ENCODE measurements at regions not wholly inside any gene's neighbourhood (a gene's known extent, or its start where the extent isn't known, plus 50 kb on each side); places are given as distances from the start of the nearest gene placed in this dataset.

DNA sequence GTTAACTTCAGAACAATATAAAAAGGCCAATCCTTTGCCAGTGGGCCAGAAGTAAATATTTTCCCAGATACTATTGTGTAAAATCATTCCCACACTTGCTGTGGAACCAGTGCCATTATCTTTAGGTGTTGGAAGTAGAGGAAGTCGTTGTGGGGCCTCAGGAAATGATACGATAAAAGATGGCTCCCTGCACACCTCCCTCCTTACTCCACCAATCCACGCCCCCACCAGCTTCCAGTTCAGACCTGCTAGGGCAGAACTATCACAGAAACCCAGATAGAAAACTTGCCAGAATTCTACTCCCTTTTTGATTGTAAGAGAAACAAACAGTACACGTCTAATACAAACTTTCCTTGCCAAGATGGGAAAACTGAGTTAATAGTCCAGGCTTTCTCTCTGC is 173.0 kb upstream of the FMN2 start:
- Histone ChIP-seq H3K27me3 (ENCODE audit: insufficient read depth, low read length) (no peaks in the 10 kb centered on the region), H3K9me3 (ENCODE audit: low read length) (no peaks in the 10 kb centered on the region), H3K4me1 (ENCODE audit: insufficient read depth, low read length) (no peaks in the 10 kb centered on the region)

DNA sequence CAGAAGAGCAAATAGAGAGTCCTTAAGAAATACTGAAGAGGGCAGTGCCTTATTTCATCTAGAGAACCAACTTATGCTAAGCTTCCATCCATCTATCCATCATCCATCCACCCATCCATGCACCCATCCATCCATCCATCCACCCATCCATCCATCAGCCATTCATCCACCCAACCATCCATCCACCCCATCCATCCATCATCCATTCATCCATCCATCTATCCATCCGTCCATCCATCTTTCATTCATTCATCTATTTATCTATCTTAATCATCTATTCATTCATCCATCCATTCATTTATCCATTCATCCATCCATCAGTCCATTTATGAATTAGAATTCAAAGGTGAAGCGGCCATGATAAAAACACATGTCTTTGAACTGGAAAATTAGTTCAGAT is 171.5 kb upstream of the FMN2 start:
- H3K4me3 ChIP-seq (ENCODE audit: low read length) = no peak overlapping the region
- no peaks in the 10 kb centered on the region for H3K9me3 ChIP-seq (ENCODE audit: low read length)
- H3K27me3 ChIP-seq (ENCODE audit: insufficient read depth, low read length) = no peaks in the 10 kb centered on the region
- no peaks in the 10 kb centered on the region for H3K4me1 ChIP-seq (ENCODE audit: insufficient read depth, low read length)
- no peaks in the 10 kb centered on the region for H3K36me3 ChIP-seq (ENCODE audit: insufficient read depth, low read length)
- H2AFZ ChIP-seq (ENCODE audit: low read depth, low read length) = no peak overlapping the region

More for the DNA sequence above, 173.0 kb upstream of the FMN2 start:
- Histone ChIP-seq H3K36me3 (ENCODE audit: insufficient read depth, low read length) (no peaks in the 10 kb centered on the region), H3K4me3 (ENCODE audit: low read length) (no peak overlapping the region), H2AFZ (ENCODE audit: low read depth, low read length) (no peak overlapping the region)

DNA sequence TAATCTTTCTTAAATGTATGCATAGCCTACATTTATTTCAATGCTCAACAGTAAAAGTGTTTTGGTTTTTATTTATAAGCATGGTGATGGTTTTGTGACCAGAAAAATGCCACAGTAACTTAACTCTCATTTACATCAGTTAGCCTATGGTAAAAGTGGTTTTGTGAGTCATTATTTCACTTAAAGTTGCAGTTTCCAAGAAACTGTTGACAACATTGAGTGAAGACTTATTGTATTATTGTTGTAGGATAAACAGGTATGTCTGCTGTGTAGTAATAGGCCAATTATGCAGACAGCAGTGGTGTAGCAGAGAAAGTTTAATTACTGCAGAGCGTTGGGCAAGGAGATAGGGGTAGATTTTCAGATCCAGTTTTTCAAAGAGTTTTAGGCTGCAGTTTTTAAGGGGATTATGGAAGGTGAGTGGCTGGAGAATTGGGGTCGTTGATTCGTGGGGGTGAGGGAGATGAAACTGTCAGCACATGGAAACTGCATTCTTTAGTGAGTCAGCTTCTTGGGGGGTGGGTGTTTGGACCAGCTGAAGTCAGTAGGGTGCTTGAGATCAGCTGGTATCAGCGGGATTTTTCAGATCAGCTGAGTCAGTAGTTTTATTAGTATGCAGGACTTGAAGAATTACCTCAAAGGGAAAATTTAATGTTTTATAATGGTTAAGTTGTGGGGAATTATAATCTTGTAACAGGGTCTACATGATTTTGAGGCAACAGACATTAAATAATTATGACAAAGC is 168.7 kb upstream of the FMN2 start:
- no peaks in the 10 kb centered on the region for H3K27me3 ChIP-seq (ENCODE audit: insufficient read depth, low read length)
- no peak overlapping the region for H3K4me3 ChIP-seq (ENCODE audit: low read length)
- H3K9me3 ChIP-seq (ENCODE audit: low read length) = no peaks in the 10 kb centered on the region
- H3K36me3 ChIP-seq (ENCODE audit: insufficient read depth, low read length) = no peaks in the 10 kb centered on the region
- H2AFZ ChIP-seq (ENCODE audit: low read depth, low read length) = no peak overlapping the region
- no peaks in the 10 kb centered on the region for H3K4me1 ChIP-seq (ENCODE audit: insufficient read depth, low read length)

DNA sequence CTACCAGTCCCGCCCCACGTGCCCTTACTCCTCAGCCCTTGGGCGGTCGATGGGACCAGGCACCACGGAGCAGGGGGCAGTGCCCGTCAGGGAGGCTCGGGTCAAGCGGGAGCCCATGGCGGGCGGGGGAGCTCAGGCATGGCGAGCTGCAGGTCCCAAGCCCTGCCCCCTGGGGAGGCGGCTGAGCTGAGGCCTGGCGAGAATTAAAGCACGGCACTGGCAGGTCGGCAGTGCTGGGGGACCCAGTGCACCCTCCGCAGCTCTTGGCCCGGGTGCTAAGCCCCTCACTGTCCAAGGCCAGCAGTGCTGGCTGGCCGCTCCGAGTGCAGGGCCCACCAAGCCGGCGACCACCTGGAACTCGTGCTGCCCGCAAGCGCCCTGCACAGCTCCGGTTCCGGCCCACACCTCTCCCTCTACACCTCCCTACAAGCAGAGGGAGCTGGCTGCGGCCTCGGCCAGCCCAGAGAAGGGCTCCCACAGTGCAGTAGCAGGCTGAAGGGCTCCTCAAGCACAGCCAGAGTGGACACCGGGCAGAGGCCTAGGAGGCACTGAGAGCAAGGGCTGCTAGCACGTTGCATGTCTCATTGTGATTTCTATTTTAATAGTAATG is 166.8 kb upstream of the FMN2 start:
- Histone ChIP-seq H3K9me3 (ENCODE audit: low read length) (no peaks in the 10 kb centered on the region), H3K4me3 (ENCODE audit: low read length) (no peak overlapping the region), H3K4me1 (ENCODE audit: insufficient read depth, low read length) (peaks cover 3% of the 10 kb centered on the region), H3K36me3 (ENCODE audit: insufficient read depth, low read length) (no peaks in the 10 kb centered on the region), H2AFZ (ENCODE audit: low read depth, low read length) (no peak overlapping the region), H3K27me3 (ENCODE audit: insufficient read depth, low read length) (no peaks in the 10 kb centered on the region)

DNA sequence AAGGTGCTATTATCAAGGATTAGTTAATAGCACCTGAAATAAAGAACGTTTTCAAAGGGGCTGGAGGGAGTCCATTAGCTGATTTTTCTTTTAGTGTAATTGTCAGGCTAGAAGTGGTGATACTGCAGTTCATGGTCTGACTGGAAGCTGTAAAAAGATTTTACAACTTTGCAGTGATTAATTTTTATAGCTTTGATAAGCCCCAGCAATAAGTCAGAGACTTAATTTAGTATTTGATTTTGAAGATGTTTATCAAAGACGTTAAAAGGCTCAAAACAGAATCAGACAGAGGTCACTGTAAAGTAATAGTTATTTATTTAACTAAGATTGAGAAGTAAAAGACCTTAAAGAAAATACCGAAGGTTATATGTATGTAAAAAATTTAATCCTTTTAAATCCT is 165.5 kb upstream of the FMN2 start:
- Histone ChIP-seq H3K4me1 (ENCODE audit: insufficient read depth, low read length) (peaks cover 3% of the 10 kb centered on the region), H3K36me3 (ENCODE audit: insufficient read depth, low read length) (no peaks in the 10 kb centered on the region), H2AFZ (ENCODE audit: low read depth, low read length) (no peak overlapping the region), H3K27me3 (ENCODE audit: insufficient read depth, low read length) (no peaks in the 10 kb centered on the region), H3K9me3 (ENCODE audit: low read length) (no peaks in the 10 kb centered on the region), H3K4me3 (ENCODE audit: low read length) (no peak overlapping the region)

DNA sequence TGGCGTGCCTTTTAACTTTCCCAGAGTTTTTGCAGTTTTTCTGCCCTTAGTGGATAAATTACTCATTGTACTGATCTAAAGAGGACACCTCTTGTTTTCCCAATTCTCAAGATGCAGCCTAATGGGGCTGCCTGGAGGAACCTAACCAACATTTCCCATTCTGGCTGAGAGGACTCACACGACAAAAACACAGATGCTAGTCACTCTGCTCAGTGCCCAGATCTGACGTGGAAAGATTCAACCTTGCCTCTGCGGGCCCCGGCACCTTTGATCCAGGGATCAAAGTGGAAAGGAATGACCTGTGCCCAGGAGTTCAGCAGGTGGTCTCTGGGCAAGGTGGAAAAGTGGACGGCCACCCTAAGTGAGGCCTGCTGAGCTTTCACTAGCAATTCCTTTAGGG is 162.4 kb upstream of the FMN2 start:
- H3K4me3 ChIP-seq (ENCODE audit: low read length) = no peak overlapping the region

DNA sequence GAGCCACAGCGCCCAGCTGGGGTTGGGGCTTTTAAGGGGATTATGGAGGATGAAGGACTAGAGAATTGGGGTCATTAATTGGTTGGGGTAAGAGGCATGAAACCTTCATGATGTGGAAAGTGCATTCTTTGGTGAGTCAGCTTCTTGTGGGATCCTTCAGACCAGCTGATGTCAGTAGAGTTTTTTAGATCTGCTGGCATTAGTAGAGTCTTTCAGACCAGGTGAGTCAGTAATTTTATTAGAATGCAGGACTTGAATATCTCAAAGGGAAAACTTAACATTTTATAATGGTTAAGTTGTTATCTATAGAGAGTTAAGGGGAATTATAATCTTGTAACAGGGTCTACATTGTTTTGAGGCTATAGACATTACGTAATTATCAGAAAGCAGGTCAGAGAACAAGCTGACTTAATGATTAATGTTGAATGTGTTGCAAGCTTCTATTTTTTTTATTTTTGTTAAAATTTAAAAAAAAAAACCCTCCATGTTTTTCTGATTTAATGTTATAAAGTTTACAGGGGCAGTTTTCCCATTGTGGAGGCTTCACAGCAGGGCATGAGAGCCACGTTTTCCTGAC is 160.9 kb upstream of the FMN2 start:
- Histone ChIP-seq H3K27me3 (ENCODE audit: insufficient read depth, low read length) (no peaks in the 10 kb centered on the region), H2AFZ (ENCODE audit: low read depth, low read length) (no peak overlapping the region), H3K4me3 (ENCODE audit: low read length) (no peak overlapping the region), H3K9me3 (ENCODE audit: low read length) (no peaks in the 10 kb centered on the region), H3K4me1 (ENCODE audit: insufficient read depth, low read length) (peaks cover 3% of the 10 kb centered on the region), H3K36me3 (ENCODE audit: insufficient read depth, low read length) (no peaks in the 10 kb centered on the region)

More for the DNA sequence above, 162.4 kb upstream of the FMN2 start:
- no peaks in the 10 kb centered on the region for H3K27me3 ChIP-seq (ENCODE audit: insufficient read depth, low read length)
- H2AFZ ChIP-seq (ENCODE audit: low read depth, low read length) = no peak overlapping the region
- H3K36me3 ChIP-seq (ENCODE audit: insufficient read depth, low read length) = no peaks in the 10 kb centered on the region
- no peaks in the 10 kb centered on the region for H3K9me3 ChIP-seq (ENCODE audit: low read length)
- H3K4me1 ChIP-seq (ENCODE audit: insufficient read depth, low read length) = peaks cover 3% of the 10 kb centered on the region

DNA sequence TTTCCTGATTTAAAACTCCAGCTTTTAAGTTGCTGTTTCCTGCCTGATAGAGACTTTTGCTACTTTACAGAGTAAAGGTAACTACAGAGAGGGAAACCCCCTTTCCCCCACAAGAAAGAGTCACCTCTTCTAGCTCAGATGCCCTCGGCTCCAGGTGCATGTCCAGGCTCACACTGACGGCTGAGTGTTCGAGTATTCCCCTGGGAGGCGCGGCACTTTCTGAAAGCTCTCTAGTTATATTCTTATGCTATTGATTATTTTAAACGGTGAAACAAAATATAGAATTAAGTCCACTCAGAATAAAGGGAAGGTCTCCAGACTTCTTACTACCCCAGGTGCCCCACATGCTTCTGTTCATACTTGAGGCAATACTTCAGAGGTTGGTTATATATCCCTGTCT is 160.3 kb upstream of the FMN2 start:
- no peaks in the 10 kb centered on the region for H3K27me3 ChIP-seq (ENCODE audit: insufficient read depth, low read length)
- no peak overlapping the region for H2AFZ ChIP-seq (ENCODE audit: low read depth, low read length)
- H3K9me3 ChIP-seq (ENCODE audit: low read length) = no peaks in the 10 kb centered on the region
- H3K4me3 ChIP-seq (ENCODE audit: low read length) = no peak overlapping the region
- H3K4me1 ChIP-seq (ENCODE audit: insufficient read depth, low read length) = peaks cover 3% of the 10 kb centered on the region
- no peaks in the 10 kb centered on the region for H3K36me3 ChIP-seq (ENCODE audit: insufficient read depth, low read length)

DNA sequence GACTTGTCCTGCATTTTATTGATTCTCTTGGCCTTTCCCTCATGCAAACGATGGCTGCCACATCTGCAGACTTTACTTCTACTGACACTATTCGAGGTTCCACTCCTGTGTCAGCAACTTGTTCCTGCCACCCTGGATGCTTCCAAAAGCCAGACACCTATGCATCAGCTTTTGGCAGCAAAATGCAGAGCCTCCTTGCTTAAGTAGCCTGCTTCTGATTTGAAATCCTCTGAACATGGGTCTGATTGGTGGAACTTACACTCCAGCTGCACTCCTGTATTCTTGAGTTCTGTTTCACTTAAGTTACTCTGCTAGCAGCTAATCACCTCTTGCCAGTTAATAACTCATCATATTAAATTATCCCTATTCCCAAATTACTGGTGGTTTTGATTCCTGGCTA is 152.1 kb upstream of the FMN2 start:
- Histone ChIP-seq H3K9me3 (ENCODE audit: low read length) (peaks cover 3% of the 10 kb centered on the region), H2AFZ (ENCODE audit: low read depth, low read length) (no peak overlapping the region), H3K27me3 (ENCODE audit: insufficient read depth, low read length) (no peaks in the 10 kb centered on the region)

DNA sequence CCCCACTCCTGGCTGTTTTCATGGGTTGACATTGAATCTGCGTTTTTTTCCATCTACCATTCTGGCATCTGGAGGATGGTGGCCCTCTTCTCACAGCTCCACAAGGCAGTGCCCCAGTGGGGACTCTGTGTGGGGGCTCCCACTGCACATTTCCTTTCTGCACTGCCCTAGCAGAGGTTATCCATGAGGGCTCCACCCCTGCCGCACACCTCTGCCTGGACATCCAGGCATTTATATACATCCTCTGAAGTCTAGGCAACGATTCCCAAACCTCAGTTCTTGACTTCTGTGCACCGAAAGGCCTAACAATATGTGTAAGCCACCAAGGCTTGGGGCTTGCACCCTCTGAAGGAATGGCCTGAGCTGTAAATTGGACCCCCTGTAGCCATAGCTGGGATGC is 147.9 kb upstream of the FMN2 start:
- Histone ChIP-seq H3K27me3 (ENCODE audit: insufficient read depth, low read length) (no peaks in the 10 kb centered on the region), H3K36me3 (ENCODE audit: insufficient read depth, low read length) (no peaks in the 10 kb centered on the region), H2AFZ (ENCODE audit: low read depth, low read length) (no peak overlapping the region), H3K4me3 (ENCODE audit: low read length) (no peak overlapping the region), H3K4me1 (ENCODE audit: insufficient read depth, low read length) (no peaks in the 10 kb centered on the region), H3K9me3 (ENCODE audit: low read length) (peaks cover 3% of the 10 kb centered on the region)

More for the DNA sequence above, 152.1 kb upstream of the FMN2 start:
- Histone ChIP-seq H3K36me3 (ENCODE audit: insufficient read depth, low read length) (no peaks in the 10 kb centered on the region), H3K4me3 (ENCODE audit: low read length) (no peak overlapping the region), H3K4me1 (ENCODE audit: insufficient read depth, low read length) (no peaks in the 10 kb centered on the region)

DNA sequence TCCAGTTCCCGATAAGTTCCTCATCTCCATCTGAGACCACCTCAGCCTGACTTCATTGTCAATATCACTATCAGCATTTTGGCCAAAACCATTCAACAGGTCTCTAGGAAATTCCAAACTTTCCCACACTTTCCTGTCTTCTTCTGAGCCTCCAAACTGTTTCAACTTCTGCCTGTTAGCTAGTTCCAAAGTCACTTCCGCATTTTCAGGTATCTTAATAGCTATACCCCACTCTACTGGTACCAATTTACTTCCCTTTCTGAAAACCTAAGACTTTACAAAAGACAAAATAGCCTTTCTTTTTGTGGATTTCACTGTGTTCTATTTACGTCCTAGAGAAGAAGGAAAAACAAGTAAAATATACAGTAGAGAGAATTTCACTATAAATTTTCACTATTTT is 147.0 kb upstream of the FMN2 start:
- no peaks in the 10 kb centered on the region for H3K36me3 ChIP-seq (ENCODE audit: insufficient read depth, low read length)
- H3K4me3 ChIP-seq (ENCODE audit: low read length) = no peak overlapping the region
- peaks cover 3% of the 10 kb centered on the region for H3K9me3 ChIP-seq (ENCODE audit: low read length)
- H3K27me3 ChIP-seq (ENCODE audit: insufficient read depth, low read length) = no peaks in the 10 kb centered on the region
- H2AFZ ChIP-seq (ENCODE audit: low read depth, low read length) = no peak overlapping the region
- H3K4me1 ChIP-seq (ENCODE audit: insufficient read depth, low read length) = no peaks in the 10 kb centered on the region

DNA sequence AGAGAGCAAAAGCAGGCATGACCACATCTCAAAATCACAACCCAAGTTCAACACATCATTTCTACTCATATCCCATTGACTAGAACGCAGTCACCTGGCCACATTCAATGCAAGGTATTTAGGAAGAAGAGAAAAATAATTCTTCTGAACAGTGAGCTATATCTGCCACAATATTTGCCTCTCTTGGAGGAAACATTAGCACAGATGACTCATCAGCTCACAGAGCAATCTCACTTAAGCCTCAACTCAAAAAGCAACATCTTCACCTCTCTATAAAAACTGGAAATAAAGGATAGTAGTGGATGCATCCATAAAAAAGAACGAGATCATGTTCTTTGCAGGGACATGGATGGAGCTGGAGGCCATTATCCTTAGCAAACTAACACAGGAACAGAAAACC is 143.9 kb upstream of the FMN2 start:
- Histone ChIP-seq H3K4me1 (ENCODE audit: insufficient read depth, low read length) (no peaks in the 10 kb centered on the region), H3K36me3 (ENCODE audit: insufficient read depth, low read length) (no peaks in the 10 kb centered on the region), H3K4me3 (ENCODE audit: low read length) (no peak overlapping the region), H2AFZ (ENCODE audit: low read depth, low read length) (no peak overlapping the region), H3K27me3 (ENCODE audit: insufficient read depth, low read length) (no peaks in the 10 kb centered on the region), H3K9me3 (ENCODE audit: low read length) (peaks cover 3% of the 10 kb centered on the region)

DNA sequence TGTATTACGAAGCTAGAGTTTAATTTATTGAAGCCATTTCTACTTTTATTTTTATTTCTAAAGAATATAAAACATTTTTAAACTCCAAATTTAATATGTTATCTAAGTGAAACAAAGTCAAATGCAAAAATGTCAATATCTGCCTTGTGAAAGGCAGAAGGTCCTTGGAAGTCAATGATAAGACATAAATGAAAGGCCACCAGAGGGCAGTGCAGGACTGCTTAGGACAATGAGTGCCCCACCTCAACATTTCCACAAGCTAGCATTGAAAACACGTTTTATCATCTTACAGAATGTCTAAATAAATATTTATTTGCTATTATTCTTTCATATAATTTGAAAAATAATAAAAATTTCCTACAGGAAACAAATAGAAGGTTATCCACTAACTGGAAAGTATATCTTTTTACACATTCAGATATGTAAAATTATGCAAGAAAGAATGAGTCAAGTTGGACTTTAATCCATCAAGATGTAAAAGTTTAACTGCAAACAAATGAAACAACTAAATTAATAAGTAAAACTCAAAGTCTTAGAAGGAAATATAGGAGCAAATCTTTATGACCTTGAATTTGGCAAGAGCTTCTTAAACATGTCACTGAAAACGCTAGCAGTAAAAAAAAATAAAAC is 140.1 kb upstream of the FMN2 start:
- H3K27me3 ChIP-seq (ENCODE audit: insufficient read depth, low read length) = no peaks in the 10 kb centered on the region
- no peak overlapping the region for H2AFZ ChIP-seq (ENCODE audit: low read depth, low read length)
- no peaks in the 10 kb centered on the region for H3K9me3 ChIP-seq (ENCODE audit: low read length)
- no peaks in the 10 kb centered on the region for H3K36me3 ChIP-seq (ENCODE audit: insufficient read depth, low read length)
- H3K4me1 ChIP-seq (ENCODE audit: insufficient read depth, low read length) = no peaks in the 10 kb centered on the region
- H3K4me3 ChIP-seq (ENCODE audit: low read length) = no peak overlapping the region
